B cell (primary cell): ENCODE measurements at regions not wholly inside any gene's neighbourhood (a gene's known extent, or its start where the extent isn't known, plus 50 kb on each side); places are given as distances from the start of the nearest gene placed in this dataset.

Experiments used
- CTCF ChIP-seq: fragments of 200-600 bp; IDR thresholded peaks from one replicate; pipeline ENCODE4 v1.8.0; 2022; ENCODE audit warnings: antibody characterized with exemption, mild to moderate bottlenecking
- EZH2 ChIP-seq: IDR thresholded peaks from 2 replicates; pipeline ENCODE4 v1.6.1; 2012; ENCODE audit warnings: borderline replicate concordance, low read depth, mild to moderate bottlenecking, moderate library complexity, low read length; ENCODE audit not compliant: insufficient read depth, poor library complexity, severe bottlenecking

GRCh38 chr1:108059945-108060344 lies 95.0 kb upstream of the VAV3 start:
- TF ChIP-seq CTCF: no peak
- TF ChIP-seq EZH2: no peak
